GM11168 (cell line): ENCODE measurements at regions not wholly inside any gene's neighbourhood (a gene's known extent, or its start where the extent isn't known, plus 50 kb on each side); places are given as distances from the start of the nearest gene placed in this dataset.
"Not testable (repeated sequence)": the region's sequence is repeated elsewhere in the genome, so short reads cannot be mapped to it uniquely, and the experiment has no call there.

Experiments
- in situ Hi-C: fragments of 300-500 bp; cut with MboI; formaldehyde crosslinking; loops from one replicate; pipeline ENCODE4 v1.12.0; 2022; ENCODE audit warnings: low sequenced_read_pairs; ENCODE audit not compliant: unreplicated experiment

DNA sequence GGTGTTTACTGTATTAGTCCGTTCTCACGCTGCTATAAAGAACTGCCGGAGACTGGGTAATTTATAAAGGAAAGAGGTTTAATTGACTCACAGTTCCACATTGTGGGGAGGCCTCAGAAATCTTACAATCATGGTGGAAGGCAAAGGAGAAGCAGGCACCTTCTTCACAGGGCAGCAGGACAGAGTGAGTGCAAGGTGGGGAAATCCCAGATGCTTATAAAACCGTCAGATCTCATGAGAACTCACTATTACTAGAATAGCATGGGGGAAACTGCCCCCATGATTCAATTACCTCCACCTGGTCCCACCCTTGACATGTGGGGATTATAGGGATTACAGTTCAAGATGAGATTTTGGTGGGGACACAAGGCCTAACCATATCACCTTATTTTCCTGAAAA, 60.1 kb upstream of the IFNGR1 start:
- in situ Hi-C loops: not testable (repeated sequence)

DNA sequence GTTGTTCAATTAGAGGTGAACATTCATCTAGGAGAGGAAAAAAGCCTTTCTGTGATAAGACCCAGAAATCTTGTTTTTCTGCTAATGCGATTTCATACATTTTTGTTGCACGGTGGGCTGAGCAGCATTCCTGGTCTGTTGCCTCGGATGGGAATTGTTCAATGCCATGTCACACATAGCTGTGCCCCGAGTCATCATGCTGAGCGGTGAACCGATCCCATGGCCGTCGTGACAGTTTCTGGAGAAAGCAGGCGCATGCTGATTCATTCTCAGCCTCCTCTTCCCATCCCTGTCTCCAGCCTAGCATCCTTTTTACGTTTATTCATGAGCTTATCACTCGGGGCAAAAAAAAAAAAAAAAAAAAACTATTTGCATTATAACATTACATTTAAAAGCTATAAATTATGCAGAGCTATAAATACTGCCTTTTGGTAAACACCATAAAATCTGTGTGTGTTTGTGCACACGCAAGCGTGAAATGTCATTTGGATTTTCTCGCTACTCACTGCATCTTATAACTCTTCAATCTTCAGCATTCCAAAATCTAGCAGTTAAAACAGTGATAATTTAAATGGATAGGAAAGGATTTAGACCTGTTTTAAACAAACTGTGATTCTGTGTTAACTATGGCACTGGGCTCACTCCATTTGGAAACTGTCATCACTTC, 58.9 kb upstream of the IFNGR1 start:
- in situ Hi-C loops: no loop called here

DNA sequence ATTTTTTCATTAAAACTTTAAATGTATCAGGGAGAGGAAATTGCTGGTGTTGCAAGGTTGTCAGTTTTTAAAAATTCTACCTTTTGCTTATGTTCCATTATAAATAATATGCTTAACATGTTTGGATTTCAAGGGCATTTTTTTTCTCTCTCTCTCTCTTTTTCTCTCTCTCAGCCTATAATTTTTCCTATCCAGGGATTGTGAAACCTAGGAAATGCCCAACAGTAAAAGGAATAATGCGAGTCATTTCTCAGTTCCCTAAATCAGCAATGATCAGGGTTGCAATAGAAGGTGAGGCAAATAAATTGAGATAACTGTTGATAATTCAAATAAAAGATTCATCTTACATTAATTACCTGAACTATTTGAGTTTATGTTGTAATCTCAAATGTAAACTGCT, 53.2 kb upstream of the IFNGR1 start:
- in situ Hi-C loops: no loop called here

DNA sequence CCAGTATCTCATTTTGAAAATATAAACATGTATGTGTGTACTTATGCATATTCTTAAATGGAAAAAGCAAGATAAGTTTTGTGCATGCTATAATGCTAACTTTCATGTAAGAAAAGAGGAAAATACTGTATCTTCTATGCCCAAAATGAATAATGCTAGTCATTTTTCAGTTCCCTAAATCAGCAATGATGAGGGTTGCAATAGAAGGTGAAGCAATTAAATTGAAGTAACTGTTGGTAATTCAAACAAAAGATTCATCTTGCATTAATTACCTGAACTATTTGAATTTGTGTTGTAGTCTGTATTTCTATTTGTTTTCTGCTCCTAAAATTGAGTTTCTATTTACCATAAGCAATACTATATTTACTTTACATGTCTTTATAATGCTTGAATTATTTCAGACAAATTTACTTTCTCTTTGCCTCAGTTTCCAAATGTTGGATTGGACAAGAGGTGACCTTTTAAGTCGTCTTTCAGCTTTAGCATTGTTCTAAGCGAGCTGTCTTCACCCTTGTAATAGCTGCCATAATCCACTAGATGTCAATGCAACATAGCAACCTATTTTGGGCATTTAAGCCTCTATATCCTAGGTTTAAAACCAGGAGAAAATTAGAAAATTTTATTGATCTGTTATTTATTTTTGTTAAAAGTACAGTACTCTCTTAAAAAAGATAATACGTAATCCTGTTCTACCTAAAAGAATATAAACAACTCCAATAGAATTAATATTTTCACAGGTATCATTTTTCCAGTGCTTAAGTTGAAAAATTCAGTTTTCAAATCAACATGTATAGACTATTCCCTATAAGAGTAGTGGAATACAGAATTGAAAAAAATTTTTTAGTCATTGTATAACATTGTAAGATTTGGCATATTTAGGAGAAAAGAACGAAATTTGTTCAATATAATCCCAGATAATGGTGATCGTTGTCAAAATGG, 52.3 kb upstream of the IFNGR1 start:
- in situ Hi-C loops: no loop called here

DNA sequence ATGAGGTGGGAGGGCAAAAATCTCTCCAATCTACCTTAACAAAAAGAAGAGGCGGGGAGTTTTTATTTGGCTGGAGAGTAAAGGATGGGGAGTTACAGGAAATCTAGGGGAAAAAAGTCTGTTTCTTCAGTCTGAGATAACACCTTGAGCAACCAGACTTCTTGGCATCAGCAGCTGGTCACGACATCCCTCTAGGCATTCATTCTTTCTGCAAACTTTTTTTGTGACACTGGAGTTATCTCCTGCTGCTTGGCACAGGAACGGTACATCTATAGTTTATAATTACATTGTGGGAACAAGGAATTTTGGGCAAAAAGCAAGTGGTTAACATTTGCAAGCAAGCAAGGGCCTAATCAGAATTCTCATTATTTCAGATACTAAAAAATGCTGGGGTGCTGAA, 50.6 kb upstream of the IFNGR1 start:
- in situ Hi-C loops: no loop called here

DNA sequence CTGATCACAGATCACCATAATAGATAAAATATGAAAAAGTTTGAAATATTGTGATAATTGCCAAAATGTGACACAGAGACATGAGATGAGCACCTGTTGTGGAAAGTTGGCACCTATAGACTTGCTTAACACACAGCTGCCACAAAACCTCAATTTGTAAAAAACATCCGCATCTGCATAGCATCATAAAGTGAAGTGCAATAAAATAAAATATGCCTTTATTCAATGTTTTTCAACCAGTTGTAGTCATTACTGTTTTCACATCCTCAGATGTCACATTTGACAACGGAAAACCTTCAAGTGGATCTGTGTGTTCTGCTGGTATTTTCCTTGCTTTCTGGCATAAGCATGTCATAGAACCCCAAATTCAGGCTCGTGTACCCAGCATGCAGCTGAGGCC, 50.2 kb upstream of the IFNGR1 start:
- in situ Hi-C loops: no loop called here
